Upper lobe of left lung (tissue), 6 donors: ENCODE measurements at regions not wholly inside any gene's neighbourhood (a gene's known extent, or its start where the extent isn't known, plus 50 kb on each side); places are given as distances from the start of the nearest gene placed in this dataset.
A peak's percentile ranks its signal among the peaks of the same experiment; 100 is the strongest.

Experiments used
- ATAC-seq, 2 donors: fragments of 200-7000 bp; cut with Tn5 transposase; one replicate each; pipeline ENCODE4 v1.9.1; 2022; ENCODE audit warnings: mild to moderate bottlenecking in 2 of 2, moderate library complexity in 2 of 2; ENCODE audit not compliant: low FRiP score in 2 of 2
- DNase-seq, 2 donors: peaks; one replicate each; pipeline ENCODE4 v3.0.0-alpha.2; 2019 to 2020
- H3K27ac ChIP-seq, 4 donors: fragments of 200-600 bp; sonication (generic); one replicate each; pipeline ENCODE4 v1.5.1; 2016 to 2019
- H3K27me3 ChIP-seq, 4 donors: fragments of 200-600 bp; sonication (generic); one replicate each; pipeline ENCODE4 v1.5.1; 2017 to 2019
- H3K36me3 ChIP-seq, 4 donors: fragments of 200-600 bp; sonication (generic); one replicate each; pipeline ENCODE4 v1.5.1; 2016 to 2019
- H3K4me1 ChIP-seq, 4 donors: fragments of 200-600 bp; sonication (generic); one replicate each; pipeline ENCODE4 v1.5.1; 2018 to 2019
- H3K4me3 ChIP-seq, 4 donors: fragments of 200-600 bp; sonication (generic); one replicate each; pipeline ENCODE4 v1.5.1; 2017 to 2019; ENCODE audit warnings: mild to moderate bottlenecking in 2 of 4, moderate library complexity in 1 of 4
- H3K9me3 ChIP-seq, 4 donors: fragments of 200-600 bp; sonication (generic); one replicate each; pipeline ENCODE4 v1.5.1; 2018 to 2019
- EP300 ChIP-seq, 4 donors: sonication (generic); formaldehyde crosslinking; IDR thresholded peaks; one replicate each; pipeline ENCODE4 v1.5.1; 2017; ENCODE audit warnings: antibody characterized with exemption in 4 of 4, control low read depth in 2 of 4
- POLR2A ChIP-seq, 4 donors: fragments of 450-650 bp; IDR thresholded peaks; one replicate each; pipeline ENCODE4 v1.5.1; 2016 to 2017; ENCODE audit warnings: antibody characterized with exemption in 4 of 4, mild to moderate bottlenecking in 2 of 4
- POLR2AphosphoS5 ChIP-seq, 2 donors: sonication (generic); formaldehyde crosslinking; IDR thresholded peaks; one replicate each; pipeline ENCODE4 v1.5.1; 2017; ENCODE audit warnings: antibody characterized with exemption in 2 of 2
- WGBS, 2 donors: methylation state at CpG; one replicate each; pipeline ENCODE4 v1.1.5; 2017 to 2018; 5-methylcytosine and 5-hydroxymethylcytosine counted together
- TF ChIP-seq, protein P1 (sequence below), 6 experiments: fragments of 450-650 bp in 4 of 6; fragments of 200-600 bp in 2 of 6; sonication (generic) in 2 of 6; IDR thresholded peaks; one replicate each; pipeline ENCODE4 v1.5.1; 2016 to 2019; ENCODE audit warnings: antibody characterized with exemption in 6 of 6
- donor health status: DM: no; HTN: no; CAD: no; lungs with moderate emphysema.
- donor health status: DM: no; HTN: yes; CAD: no; lungs with severe emphysema.

DNA sequence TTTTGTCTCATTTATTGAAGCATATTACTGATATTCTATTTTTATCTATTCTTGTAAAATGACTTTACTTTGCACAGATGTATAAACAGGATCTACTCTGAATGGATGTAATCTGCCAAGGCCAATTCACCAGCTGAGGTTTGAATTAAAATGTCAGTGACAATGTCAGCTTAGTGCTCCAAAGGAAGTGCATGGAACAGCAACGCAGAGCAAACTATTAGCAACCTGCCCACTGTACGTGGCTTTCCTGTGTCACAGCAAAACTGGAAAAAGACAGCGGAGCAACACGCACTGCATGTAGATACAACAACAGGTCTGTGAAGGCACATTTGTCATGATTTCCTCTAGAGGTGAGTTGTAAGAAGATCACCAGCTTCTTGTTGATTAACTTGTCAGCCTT lies 409.4 kb downstream of the MED10 start:
- no peaks in the 10 kb centered on the region for H3K36me3 ChIP-seq
- no peaks in the 10 kb centered on the region for H3K27me3 ChIP-seq
- no peak overlapping the region for H3K27ac ChIP-seq
- H3K9me3 ChIP-seq, result no peaks in the 10 kb centered on the region
- 75 to 80% methylated on average over 4 of the region's 4 CpGs for WGBS, 2 donors
- ATAC-seq (no peak), DNase-seq (no peak)
- TF ChIP-seq, protein P1, sequence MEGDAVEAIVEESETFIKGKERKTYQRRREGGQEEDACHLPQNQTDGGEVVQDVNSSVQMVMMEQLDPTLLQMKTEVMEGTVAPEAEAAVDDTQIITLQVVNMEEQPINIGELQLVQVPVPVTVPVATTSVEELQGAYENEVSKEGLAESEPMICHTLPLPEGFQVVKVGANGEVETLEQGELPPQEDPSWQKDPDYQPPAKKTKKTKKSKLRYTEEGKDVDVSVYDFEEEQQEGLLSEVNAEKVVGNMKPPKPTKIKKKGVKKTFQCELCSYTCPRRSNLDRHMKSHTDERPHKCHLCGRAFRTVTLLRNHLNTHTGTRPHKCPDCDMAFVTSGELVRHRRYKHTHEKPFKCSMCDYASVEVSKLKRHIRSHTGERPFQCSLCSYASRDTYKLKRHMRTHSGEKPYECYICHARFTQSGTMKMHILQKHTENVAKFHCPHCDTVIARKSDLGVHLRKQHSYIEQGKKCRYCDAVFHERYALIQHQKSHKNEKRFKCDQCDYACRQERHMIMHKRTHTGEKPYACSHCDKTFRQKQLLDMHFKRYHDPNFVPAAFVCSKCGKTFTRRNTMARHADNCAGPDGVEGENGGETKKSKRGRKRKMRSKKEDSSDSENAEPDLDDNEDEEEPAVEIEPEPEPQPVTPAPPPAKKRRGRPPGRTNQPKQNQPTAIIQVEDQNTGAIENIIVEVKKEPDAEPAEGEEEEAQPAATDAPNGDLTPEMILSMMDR (IDR thresholded peaks at IDR 0.05), result no peak
- TF ChIP-seq POLR2A (IDR thresholded peaks at IDR 0.05), result no peak
- no peak for TF ChIP-seq POLR2AphosphoS5 (IDR thresholded peaks at IDR 0.05)
- no peak for TF ChIP-seq EP300 (IDR thresholded peaks at IDR 0.05)
- H3K4me1 ChIP-seq, result peaks cover 0 to 3% (median 0%) of the 10 kb centered on the region in 4 donors
- H3K4me3 ChIP-seq, result no peak overlapping the region

DNA sequence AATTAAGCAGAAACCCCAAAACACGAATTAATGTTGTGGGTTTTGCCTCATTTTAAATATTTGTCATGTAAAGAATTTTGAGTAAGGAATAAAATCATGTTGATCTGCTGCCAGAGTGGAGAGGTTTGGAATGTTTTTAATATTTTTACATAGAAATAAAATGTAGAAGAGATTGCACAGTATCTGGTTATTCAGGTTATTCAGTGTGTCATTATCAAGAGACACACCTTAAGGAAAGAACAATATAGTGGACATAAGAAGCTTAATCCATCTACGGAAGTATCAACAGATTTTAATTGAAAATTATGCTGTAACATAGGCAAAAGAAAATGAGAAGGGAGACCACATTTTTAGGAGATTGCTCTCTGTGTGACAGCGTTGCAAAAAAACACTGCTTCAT lies 410.4 kb downstream of the MED10 start:
- no peak for TF ChIP-seq POLR2A (IDR thresholded peaks at IDR 0.05)
- TF ChIP-seq POLR2AphosphoS5 (IDR thresholded peaks at IDR 0.05), result no peak
- TF ChIP-seq, protein P1 (IDR thresholded peaks at IDR 0.05), result no peak
- TF ChIP-seq EP300 (IDR thresholded peaks at IDR 0.05), result no peak
- Histone ChIP-seq H3K4me3 (no peak overlapping the region), H3K9me3 (no peaks in the 10 kb centered on the region), H3K27ac (peak overlapping the region in 1 of 4 donors; percentile 26), H3K27me3 (no peaks in the 10 kb centered on the region), H3K36me3 (no peaks in the 10 kb centered on the region), H3K4me1 (peaks cover 0 to 3% (median 0%) of the 10 kb centered on the region in 4 donors)
- 58 to 60% methylated on average over 3 of the region's 3 CpGs for WGBS, 2 donors
- ATAC-seq (no peak), DNase-seq (no peak)

DNA sequence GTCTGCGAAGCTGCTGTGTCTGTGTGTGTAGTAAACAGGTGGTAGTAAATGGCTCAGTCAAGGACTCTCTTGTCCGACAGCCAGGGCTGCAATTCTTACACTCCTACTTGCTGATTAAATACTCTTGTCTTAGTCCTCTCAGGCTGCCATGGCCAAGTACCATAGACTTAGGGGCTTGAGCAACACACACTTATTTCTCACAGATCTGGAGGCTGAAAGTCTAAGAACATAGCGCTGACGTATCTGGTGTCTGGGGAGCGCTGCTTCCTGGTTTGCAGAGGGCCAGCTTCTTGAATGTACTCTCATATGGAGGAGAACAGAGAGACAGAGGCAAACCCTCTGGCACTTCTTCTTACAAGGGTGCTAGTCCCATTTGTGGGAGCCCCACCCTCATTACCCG lies 411.0 kb downstream of the MED10 start:
- DNase-seq (peak in 1 of 2 donors; percentile 76), ATAC-seq (peak; percentile 31 to 87)
- WGBS, 2 donors, result 60 to 84% methylated on average over 6 of the region's 6 CpGs
- H3K36me3 ChIP-seq, result no peaks in the 10 kb centered on the region
- peak overlapping the region in 1 of 4 donors; percentile 26 for H3K27ac ChIP-seq
- H3K27me3 ChIP-seq, result no peaks in the 10 kb centered on the region
- H3K4me1 ChIP-seq, result peaks cover 0 to 3% (median 0%) of the 10 kb centered on the region in 4 donors
- H3K9me3 ChIP-seq, result no peaks in the 10 kb centered on the region
- TF ChIP-seq POLR2AphosphoS5 (IDR thresholded peaks at IDR 0.05), result peak in 1 of 2 donors; percentile 41
- TF ChIP-seq, protein P1 (IDR thresholded peaks at IDR 0.05), result no peak
- no peak for TF ChIP-seq POLR2A (IDR thresholded peaks at IDR 0.05)
- TF ChIP-seq EP300 (IDR thresholded peaks at IDR 0.05), result peak in 1 of 4 donors; percentile 69
- no peak overlapping the region for H3K4me3 ChIP-seq

DNA sequence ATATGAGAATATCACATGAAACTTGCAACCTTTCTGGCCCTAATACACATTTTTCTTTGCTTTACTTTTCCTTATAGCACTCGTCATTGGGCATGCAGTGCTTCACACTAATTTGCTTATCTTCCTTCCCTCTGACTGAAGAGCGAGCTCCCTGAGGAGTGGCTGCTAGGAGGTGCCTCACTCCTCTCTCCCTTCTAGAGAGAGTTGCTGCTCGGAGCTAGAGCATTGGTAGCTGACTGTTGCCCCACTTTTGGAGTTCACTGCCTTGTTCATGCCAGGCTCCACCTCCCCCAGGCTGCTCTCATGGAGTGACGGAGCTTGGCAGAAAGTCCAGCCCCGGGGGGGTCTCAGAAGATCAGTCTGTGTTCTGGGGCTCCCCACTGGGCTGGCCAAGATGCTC lies 413.2 kb downstream of the MED10 start:
- no peak overlapping the region for H3K27ac ChIP-seq
- no peaks in the 10 kb centered on the region for H3K27me3 ChIP-seq
- H3K9me3 ChIP-seq, result no peaks in the 10 kb centered on the region
- H3K4me3 ChIP-seq, result no peak overlapping the region
- DNase-seq, result peak in 1 of 2 donors; percentile 26
- peaks cover 0 to 3% (median 0%) of the 10 kb centered on the region in 4 donors for H3K4me1 ChIP-seq
- TF ChIP-seq, protein P1 (IDR thresholded peaks at IDR 0.05), result no peak
- no peak for TF ChIP-seq EP300 (IDR thresholded peaks at IDR 0.05)
- no peak for TF ChIP-seq POLR2AphosphoS5 (IDR thresholded peaks at IDR 0.05)
- no peak for TF ChIP-seq POLR2A (IDR thresholded peaks at IDR 0.05)
- peak in 1 of 2 donors; percentile 67 for ATAC-seq
- WGBS, 2 donors, result 60 to 63% methylated on average over 5 of the region's 5 CpGs
- H3K36me3 ChIP-seq, result no peaks in the 10 kb centered on the region

DNA sequence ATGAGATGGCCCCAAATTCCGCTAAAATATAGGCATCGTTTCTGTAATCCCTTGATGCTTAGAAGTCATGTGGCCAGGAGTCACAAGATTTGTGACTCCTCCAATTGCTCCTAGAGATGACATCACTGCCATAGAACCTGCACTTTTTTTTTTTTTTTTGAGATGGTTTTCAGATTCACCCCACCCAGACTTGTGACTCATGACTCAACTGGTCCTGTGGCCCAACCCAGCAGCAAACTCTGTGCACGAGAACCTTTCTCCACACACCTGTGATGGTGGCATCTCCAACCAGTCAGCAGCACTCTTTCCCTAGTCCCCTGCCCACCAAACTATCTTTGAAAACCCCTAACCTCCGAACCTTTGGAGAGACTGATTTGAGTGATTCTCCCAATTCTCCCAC lies 414.0 kb downstream of the MED10 start:
- no peak for ATAC-seq
- TF ChIP-seq POLR2AphosphoS5 (IDR thresholded peaks at IDR 0.05) (no peak), POLR2A (IDR thresholded peaks at IDR 0.05) (no peak), EP300 (IDR thresholded peaks at IDR 0.05) (no peak)
- TF ChIP-seq, protein P1 (IDR thresholded peaks at IDR 0.05), result no peak

More for the DNA sequence above, 414.0 kb downstream of the MED10 start:
- Histone ChIP-seq H3K27me3 (no peaks in the 10 kb centered on the region), H3K27ac (no peak overlapping the region), H3K9me3 (no peaks in the 10 kb centered on the region), H3K36me3 (no peaks in the 10 kb centered on the region), H3K4me3 (no peak overlapping the region), H3K4me1 (peaks cover 0 to 3% (median 0%) of the 10 kb centered on the region in 4 donors)
- DNase-seq, result no peak
- 88 to 96% methylated on average over 4 of the region's 4 CpGs for WGBS, 2 donors
